ENCODE measurements at regions not wholly inside any gene's neighbourhood (a gene's known extent, or its start where the extent isn't known, plus 50 kb on each side); places are given as distances from the start of the nearest gene placed in this dataset.
"Not testable (repeated sequence)": the region's sequence is repeated elsewhere in the genome, so short reads cannot be mapped to it uniquely, and the experiment has no call there.

DNA sequence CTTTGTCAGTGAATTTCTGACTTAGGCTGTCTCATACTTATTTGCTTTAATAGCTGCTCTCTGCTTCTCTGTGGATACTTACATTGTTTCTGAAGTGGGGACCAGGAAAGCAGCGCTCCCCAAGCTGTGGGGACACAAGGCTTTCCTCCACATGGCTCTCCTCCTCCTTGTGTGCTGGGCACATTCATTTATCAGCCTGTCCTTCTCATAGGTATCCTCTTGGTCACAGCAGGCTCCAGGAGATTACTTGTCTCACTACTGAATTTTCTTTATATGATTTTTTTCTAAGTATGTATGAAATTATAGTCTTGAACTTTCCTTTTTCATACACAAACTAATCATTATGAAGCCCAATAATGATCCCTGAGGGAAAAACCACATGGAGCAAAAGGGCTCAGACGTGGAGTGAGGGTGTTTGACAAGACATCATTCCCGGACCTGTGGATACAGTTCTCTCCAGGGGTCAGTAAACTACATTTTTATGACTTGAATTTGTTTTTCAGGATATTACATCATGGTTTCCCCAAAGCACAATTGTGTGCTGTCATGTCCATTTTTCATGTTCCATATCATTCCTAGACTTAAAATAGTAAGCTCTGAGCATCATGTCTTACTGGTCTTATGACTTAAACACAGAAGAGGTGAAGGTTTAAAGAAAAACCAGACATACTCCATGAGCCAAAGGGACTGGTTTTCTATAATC is 234.5 kb downstream of the PCSK1 start:
- no peak for DNase-seq

DNA sequence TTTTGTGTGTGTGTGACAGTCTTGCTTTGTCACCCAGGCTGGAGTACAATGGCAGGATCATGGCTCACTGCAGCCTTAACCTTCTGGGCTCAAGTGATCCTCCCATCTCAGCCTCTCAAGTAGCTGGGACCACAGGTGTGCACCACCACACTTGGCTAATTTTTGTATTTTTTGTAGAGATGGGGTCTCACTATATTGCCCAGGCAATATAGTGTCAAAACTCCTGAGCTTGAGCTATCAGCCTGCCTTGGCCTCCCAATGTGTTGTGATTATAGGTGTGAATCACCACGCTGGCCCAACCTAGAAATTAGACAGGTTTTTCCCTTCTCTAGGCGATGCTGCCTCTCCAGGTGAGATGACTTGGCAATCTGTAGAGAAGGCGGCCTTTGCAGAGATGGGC is 235.3 kb downstream of the PCSK1 start:
- not testable (repeated sequence) for DNase-seq

DNA sequence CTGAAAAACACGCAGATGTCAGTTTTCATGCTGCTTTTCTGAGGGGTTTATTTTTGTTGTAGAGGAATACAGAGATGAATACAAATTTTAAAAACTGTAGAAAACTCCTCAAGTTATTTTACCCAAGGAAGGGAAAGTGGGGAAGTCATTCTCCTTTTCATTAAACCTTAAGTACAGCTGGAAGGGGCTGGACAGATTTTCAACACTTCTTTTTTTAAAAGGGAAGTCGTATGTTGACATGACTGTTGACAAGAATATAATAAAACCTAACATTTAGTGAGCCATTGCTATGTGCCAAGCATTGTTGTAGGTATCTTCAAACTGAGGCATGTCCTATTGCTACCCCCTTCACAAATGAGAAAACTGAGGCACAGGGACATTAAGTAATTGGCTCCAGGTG is 235.7 kb upstream of the ELL2 start:
- DNase-seq, result peak; percentile 62 to 83 (median 82)

DNA sequence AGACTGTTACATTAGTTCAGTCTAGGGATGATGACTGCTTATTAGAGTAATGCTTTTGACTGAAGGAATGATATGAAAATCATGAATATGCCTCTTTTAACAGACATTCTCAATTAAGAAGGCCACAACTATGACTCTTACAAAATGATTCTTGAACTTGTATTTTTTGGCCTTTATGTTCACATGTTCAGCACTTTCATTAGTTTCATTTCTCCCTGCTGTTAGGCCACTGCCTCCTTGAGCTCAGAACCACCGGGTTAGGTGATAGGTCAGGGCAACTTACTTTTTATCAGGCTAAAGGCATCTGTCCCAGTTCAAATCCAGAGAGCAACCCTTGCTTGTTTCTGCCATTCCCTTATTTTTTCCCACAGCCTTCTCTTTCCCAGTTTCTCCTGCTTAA is 235.2 kb upstream of the ELL2 start:
- DNase-seq, result peak; percentile 57 to 72 (median 68)

DNA sequence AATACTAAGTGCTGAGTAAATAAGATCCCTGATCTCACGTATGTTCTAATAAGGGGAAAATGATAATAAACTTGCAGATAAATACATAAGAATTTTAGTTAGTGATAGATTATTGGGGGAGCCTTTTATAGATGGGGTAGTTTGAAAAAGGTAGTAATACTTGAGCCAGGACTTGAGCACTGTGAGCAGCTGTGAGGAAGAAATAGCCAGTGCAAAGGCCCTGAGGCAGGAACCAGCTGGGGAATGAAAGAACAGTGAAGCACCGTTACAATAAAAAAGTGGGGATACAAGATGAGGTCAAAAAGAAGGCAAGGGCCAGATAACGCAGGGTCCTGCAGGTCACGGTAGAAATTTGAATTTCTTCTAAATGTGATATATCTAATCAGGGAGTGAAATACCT is 234.8 kb upstream of the ELL2 start:
- no peak for DNase-seq

DNA sequence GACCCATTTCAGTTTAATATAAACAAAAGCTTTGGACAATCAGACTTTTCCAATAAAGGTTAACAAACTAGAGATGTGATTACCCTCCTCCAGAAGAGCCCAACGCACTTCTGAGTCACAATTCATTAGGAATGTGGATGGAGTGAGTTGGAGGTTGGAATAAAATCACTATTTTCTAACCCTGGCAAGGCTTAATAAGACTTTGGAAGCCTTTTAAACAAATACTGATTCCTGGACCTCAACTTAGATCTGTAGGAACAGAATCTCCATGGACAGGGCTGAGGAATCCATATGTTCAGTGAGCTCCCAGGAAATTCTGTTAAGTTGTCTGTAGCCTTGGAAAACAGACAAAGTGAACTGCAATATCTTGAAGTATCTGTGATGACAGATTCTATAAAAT is 233.5 kb upstream of the ELL2 start:
- no peak for DNase-seq

DNA sequence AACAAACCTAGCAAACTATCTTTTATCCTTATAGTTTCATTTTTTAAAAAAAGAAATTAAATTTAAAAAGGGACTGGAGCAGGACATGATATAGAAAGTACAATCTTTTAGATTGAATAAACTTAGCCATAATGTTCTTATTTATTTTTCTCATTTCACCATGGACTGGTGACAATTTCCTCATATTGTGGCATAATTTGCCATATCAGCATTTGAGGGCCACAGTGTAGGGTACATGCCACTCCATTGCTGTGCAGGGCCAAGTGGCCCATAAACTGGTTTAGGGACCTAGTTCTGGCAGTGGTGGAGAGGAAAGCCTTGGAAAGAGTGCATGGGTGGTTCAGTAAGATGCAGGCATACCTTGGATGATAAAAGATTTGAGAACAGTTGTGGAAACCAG is 232.9 kb upstream of the ELL2 start:
- DNase-seq, result no peak

DNA sequence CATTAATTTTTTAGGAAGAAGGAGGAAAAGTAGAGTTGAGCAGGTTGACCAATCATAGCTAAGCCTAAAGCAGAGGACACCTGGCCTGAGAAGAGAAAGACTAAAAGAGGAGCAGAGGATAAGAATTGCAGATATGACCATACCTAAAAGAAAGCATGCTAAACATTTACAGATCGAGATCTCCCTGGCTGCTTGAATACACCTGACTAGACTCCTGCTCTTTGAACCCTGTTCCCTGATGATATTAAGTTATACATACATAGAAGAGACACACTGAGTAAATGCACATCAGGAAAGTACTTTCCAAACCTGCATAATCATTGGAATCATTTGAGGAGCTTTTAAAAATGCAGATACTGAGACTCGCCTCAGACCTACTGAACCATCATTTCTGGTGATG is 232.3 kb upstream of the ELL2 start:
- no peak for DNase-seq

DNA sequence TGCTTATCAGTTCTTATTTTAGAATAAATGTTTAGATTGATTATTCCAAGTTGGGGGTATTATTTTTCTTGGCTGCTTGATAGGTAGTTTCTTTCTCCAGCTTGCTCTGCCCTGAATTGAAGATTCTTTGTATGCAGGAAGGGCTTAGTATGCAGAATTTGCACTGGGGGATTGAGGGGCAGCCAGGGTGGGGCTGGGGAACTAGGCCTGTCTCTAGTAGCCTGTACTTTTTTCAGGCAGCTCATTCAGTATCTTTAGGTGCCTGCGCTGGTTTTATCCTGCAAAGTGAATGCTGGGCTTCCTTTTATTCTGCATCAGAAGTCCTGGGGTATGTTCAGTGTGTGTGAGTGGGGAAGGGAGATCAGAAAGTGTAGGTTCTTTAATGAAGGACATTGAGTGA is 228.3 kb upstream of the ELL2 start:
- no peak for DNase-seq

DNA sequence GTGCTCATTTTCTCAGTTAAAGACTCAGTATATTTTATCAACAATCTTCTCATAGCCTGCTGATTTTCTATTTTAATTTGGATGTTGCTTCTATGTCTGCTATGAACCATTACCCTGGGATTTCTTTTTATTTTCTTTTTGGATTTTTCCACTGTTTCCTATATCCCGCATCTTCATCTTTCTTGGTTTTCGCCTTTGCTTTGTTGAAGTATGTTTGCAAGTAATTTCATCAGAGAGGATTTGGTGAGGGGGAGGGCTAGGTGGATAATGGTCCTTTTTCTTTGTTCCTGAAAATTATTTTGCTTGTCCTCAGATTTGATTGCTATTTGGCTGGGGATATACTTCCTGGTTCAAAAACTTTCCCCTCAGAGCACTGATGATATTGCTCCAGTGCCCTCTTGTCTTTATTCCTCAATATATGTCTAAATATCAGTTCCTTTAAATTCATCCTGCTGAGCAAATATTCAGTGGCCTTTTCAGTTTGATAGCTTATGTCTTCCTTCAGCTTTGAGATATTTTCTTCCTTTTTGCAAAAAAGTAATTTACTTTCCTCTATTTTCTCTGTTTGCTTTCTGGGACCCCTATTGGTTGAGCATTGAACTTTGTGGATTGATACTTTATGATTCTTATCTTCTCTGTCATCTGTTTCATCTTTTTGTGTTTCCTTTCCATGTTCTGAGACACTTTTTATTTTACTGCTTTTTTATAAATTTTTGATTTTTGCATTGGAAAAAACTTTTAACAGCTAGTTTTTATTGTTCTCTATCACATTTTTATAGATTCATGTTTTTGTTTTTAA is 227.6 kb upstream of the ELL2 start:
- no peak for DNase-seq

DNA sequence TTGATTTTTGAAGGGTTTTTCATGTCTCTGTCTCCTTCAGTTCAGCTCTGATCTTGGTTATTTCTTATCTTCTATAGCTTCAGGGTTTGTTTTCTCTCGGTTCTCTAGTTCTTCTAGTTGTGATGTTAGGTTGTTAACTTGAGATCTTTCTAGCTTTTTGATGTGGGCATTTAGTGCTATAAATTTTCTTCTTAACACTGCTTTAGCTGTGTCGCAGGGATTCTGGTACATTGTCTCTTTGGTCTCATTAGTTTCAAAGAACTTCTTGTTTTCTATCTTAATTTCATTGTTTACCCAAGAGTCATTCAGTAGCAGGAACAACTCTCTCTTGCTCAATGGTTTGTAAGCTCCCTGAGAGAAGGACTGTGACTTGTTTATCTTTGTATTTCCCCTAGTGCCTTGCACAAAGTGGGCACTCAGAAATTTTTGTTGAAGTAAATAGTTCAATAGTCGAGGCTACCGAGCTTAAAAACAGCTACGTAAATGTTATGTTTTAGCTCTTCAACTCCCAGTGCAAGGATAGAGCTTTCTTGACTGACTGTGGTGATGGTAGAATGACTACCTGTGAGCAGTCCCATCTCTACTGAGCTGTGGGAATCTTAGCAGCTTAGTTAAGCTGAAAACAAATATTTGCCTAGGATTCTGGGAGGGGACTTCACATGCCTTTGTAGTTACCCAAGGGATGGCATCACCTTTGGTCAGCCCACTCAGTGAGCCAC is 225.8 kb upstream of the ELL2 start:
- no peak for DNase-seq

DNA sequence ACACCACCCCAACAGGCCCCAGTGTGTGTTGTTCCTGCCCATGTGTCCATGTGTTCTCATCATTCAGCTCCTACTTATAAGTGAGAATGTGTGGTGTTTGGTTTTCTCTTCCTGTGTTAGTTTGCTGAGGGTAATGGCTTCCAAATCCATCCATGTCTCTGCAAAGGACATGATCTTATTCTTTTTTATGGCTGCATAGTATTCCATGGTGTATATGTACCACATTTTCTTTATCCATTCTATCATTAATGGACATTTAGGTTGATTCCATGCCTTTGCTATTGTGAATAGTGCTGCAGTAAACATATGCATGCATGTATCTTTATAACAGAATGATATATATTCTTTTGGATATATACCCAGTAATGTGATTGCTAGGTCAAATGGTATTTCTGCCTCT is 222.9 kb upstream of the ELL2 start:
- DNase-seq, result not testable (repeated sequence)

DNA sequence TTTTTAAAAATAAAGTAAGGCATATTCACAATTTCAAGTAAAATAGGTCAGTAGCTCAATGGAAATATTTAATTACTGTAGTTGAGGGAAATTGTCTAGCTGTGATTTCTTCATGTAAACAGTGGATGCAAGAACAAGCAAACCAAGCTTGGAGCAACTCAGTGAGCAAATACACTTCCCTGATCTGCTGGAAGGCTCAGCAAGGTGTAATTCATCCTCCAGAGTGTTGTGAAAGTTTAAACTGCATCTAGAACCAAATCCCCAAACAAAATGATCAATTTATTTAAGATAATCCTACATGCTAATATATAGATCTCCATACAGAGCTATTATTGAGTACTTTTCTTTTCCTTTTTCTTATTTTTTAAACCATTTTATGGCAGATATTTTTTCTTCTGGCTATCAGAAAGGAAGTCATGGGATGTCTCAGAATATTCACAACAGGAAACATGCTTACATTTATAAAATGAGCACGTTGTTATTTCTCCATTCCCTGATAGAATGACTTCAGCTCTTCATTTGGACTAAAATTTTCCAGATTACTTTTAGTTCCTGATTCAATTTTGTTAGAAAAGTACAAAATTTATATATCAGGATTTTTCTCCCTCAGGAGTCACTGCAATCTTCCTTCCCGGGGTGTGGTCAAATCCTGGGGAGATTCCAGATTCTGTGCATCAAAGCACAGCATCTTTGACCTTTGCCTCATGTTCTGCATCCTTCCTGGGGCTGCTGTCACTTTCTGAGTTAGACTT is 219.2 kb upstream of the ELL2 start:
- peak; percentile 58 to 70 (median 63) for DNase-seq

DNA sequence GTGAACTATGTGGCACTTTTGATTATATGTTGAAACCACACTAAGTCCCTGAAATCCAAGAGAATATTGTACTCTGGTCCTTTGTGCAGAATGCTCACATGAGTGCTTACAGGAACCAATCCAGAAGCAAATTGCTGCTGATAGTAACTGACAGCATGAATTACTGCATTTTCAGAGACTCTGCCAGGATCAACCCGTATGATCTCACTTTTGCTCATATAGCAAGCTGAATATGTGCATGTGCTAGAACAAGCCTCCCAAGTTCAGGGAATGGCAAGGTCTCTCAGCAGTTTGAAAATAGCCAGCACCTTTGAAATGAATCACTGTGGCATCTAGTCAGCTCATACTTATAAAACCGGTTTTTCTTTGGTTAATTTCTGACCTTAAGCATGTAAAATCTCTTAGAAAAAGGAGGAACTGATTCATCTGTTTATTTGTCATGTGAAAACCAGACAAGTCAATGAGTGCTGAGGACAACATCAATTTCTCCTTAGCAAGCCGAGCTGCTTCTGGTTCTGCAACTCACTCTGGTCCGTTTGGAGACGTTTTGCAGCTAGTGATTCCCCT is 215.7 kb upstream of the ELL2 start:
- DNase-seq, result peak; percentile 33 to 76 (median 71)

DNA sequence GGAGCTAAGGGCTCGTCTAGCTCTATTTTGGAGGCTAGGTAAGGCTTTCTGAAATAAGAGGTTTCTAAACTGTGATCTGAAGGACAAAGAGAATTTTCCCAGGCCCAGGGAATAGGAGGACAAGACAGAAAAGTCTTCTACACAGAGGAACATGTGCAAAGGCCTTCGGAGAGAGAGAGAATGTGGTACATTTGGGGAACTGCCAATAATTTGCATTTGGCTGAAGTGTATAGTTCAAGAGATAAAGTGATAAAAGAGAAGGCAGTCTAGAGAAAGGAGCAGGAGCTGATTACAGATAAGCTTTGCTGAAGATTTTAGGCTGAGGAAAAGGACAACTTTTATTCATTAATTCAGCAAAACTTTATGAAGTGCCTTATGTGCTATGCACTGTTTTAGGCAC is 214.4 kb upstream of the ELL2 start:
- no peak for DNase-seq

DNA sequence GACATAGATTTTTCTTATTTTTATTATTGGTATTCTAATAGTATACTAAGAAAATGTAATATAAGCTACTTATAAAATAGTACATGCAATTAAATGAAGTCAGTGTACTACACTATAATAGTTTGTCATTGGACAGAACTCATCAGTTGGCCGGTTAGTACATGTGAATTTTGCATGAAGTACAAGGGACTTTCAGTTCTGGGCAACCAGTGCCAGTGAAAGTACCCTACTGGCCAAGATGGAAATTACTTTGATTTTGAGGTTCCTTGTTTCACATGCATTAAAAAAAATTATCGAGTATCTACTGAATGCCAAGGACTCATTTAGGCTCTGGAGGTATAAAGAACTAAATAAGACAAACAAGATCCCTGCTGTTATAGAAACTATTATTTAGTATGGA is 213.4 kb upstream of the ELL2 start:
- DNase-seq, result peak; percentile 57 to 69 (median 66)

DNA sequence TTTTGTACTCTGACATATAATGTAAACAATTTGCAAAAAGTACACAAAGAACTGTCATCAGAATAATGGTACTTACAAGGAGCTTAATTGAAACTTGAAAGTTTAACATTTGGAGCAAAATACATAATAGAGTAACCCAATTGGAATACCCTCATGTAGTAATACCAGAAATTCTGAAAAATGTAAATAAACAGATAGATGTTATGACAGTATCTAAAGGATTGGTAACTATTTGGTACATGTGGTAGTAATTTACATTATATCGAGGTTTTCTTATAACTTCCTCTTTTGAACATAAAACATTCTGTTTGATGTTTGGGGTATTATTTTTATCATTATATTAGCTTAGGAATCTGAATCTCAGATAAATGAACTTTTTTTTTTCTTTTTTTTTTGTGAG is 211.7 kb upstream of the ELL2 start:
- no peak for DNase-seq

DNA sequence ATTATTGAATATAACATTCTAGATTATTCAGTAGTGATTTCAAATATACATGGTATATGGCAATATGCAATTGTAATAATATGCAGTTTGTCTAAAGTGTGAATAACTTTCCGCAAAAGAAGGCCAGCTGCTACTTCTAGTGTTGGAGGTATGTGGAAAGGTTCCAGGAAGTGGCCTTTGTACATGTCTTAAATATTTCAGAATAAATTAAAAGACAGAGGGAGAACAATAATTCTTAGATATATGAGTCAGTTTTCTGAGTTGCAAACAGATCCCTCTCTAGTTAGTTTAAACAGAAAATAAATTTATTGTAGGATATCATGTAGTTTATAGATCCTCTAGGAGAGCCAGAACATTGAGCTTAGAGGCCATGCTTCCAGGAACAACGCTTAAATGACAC is 210.8 kb upstream of the ELL2 start:
- DNase-seq, result no peak

DNA sequence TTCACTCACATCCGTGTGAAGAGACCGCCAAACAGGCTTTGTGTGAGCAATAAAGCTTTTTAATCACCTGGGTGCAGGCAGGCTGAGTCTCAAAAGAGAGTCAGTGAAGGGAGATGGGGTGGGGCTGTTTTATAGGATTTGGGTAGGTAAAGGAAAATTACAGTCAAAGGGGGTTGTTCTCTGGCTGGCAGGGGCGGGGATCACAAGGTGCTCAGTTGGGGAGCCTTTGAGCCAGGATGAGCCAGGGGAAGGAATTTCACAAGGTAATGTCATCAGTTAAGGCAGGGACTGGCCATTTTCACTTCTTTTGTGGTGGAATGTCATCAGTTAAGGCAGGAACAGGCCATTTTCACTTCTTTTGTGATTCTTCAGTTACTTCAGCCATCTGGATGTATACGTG is 210.3 kb upstream of the ELL2 start:
- DNase-seq, result not testable (repeated sequence)

DNA sequence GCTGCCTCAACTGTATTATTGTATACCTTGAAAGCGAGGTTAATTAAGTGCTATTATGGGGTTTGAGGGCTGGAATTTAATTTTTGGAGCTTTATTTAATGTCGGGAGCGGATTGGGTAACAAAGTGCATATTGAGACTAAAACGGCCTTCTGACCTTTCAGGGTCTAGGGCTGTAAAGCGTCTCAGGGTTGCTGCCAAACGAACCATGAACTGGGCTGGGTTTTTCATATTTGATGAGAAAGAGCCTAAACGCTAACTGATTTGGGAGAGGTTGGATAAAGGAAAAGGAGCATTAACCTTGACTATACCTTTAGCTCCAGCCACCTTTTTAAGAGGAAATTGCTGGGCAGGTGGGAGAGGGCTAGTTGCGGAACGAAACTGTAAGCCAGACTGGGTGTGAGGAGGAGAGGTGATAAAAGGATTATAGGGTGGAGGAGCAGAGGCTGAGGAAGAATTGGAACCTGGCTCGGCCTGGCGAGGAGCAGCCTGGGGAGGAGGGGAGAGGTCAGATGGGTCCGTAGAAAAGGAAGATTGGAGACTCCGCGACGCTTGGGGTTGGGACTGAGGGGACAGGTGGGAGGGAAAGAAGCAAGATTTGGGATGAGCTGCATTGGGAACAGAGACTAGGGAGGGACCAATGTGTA is 209.0 kb upstream of the ELL2 start:
- DNase-seq, result not testable (repeated sequence)

DNA sequence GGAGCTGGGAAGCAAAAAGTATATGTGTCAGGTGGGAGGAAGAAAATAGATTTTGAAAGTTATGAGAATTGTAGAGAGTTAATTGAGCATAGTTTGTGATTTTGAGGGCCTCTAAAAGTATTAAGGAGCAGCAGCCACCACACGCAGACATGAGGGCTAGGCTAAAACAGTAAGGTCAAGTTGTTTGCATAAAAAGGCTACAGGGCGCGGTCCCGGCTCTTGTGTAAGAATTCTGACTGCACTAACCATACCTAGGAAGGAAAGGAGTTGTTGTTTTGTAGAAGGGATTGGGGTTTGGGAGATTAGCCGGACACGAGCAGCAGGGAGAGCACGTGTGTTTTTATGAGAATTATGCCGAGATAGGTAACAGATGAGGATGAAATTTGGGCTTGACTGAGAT is 207.2 kb upstream of the ELL2 start:
- not testable (repeated sequence) for DNase-seq

DNA sequence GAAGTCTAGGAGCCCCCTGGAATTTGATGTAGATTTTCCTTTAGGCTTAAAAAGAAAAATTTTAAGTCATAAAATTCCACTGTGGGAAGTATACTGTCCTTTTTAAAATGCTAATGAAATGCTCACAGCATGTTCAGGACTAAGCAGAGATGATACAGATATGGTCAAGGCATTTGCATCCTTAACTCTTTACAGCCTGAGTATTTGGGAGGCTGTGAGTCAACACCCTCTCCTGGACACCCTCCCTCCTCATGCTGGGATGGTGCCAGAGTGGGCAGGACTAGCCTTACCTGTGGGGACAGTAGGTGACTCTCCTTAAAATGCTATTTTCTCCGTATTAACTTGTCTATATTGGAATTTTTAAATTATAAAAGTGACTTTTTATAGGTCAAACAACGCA is 197.4 kb upstream of the ELL2 start:
- no peak for DNase-seq

Data from suppressor macrophage treated with lipopolysaccharide for 1 hour (primary cell).